SKM-1 treated with dmso at 0.1 percent for 144 hours (cell line): ENCODE measurements at regions not wholly inside any gene's neighbourhood (a gene's known extent, or its start where the extent isn't known, plus 50 kb on each side); places are given as distances from the start of the nearest gene placed in this dataset.

ENCODE experiments used
- DNase-seq: peaks from one replicate; lab custom pipeline; 2025; ENCODE audit not compliant: unreplicated experiment; lab: John Stamatoyannopoulos, UW

- DNase-seq = no peak
Observed at GRCh38 chr1:234990328-234990675, 138.3 kb downstream of the TOMM20 start.

- DNase-seq = no peak
Observed at GRCh38 chr1:234989479-234990327, 138.9 kb downstream of the TOMM20 start.

DNA sequence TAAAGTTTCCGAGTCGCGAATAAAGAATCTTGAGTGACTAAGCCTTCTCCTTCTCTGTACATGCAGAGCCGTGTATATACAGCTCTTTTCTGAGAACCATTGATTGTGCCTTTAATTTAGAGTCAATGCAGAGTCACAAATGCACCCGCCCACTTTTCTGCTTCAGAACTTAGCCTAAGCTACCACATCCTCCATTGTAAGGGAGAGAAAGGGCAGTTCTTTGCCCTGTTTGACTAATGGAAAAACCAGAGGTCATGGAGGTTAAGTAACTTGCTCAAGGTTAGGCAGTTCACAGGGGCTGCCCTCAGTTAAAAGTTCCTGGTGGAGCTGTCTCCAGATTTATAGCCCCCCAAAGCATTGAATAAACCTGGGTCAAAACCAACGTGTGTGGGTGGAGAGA is 139.6 kb downstream of the TOMM20 start:
- DNase-seq = no peak

GRCh38 chr1:234988536-234988935 is 140.1 kb downstream of the TOMM20 start:
- no peak for DNase-seq

- no peak for DNase-seq
Observed at GRCh38 chr1:234988155-234988517, 140.5 kb downstream of the TOMM20 start.

- DNase-seq = no peak
Observed at GRCh38 chr1:234987415-234988154, 141.1 kb downstream of the TOMM20 start.

- DNase-seq = no peak
Observed at GRCh38 chr1:234986750-234987414, 141.8 kb downstream of the TOMM20 start.

GRCh38 chr1:234985516-234986294 is 142.9 kb downstream of the TOMM20 start:
- DNase-seq = no peak

DNA sequence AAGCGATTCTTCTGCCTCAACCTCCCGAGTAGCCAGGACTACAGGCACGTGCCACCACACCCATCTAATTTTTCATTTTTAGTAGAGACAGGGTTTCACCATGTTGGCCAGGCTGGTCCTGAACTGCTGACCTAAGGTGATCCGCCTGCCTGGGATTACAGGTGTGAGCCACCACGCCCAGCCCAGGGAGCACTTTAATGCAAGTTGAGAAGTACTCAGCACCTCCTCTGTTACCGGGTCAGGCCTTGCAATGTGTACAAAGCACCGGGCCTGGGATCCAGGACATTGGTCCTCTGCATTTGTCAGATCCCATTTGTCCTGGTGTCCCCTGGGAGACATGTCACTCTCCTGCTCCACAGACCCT is 143.6 kb downstream of the TOMM20 start:
- no peak for DNase-seq

GRCh38 chr1:234983564-234984238 is 144.9 kb downstream of the TOMM20 start:
- DNase-seq = no peak

- no peak for DNase-seq
Observed at GRCh38 chr1:234981758-234982157, 146.9 kb downstream of the TOMM20 start.

GRCh38 chr1:234980645-234981396 is 147.8 kb downstream of the TOMM20 start:
- DNase-seq = peak; percentile 100

DNA sequence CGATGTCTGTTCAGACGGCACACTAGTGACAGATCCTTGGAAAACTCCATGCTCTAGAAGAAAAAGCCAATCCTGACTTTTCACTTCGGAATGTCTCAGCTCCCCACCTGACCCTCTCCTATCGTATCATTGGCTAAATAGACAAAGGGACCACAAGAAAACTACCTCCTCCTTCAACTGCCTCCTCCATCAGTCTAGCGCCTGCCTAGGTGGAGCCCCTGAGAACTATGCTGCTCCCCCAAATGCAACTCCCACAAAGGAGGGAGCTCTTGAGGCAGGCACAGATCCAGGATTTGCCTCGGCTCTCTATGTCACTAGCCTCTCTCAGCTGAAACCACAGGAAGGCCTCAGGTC is 148.4 kb downstream of the TOMM20 start:
- no peak for DNase-seq

GRCh38 chr1:234979296-234980279 is 149.0 kb downstream of the TOMM20 start:
- peak; percentile 19 for DNase-seq

DNA sequence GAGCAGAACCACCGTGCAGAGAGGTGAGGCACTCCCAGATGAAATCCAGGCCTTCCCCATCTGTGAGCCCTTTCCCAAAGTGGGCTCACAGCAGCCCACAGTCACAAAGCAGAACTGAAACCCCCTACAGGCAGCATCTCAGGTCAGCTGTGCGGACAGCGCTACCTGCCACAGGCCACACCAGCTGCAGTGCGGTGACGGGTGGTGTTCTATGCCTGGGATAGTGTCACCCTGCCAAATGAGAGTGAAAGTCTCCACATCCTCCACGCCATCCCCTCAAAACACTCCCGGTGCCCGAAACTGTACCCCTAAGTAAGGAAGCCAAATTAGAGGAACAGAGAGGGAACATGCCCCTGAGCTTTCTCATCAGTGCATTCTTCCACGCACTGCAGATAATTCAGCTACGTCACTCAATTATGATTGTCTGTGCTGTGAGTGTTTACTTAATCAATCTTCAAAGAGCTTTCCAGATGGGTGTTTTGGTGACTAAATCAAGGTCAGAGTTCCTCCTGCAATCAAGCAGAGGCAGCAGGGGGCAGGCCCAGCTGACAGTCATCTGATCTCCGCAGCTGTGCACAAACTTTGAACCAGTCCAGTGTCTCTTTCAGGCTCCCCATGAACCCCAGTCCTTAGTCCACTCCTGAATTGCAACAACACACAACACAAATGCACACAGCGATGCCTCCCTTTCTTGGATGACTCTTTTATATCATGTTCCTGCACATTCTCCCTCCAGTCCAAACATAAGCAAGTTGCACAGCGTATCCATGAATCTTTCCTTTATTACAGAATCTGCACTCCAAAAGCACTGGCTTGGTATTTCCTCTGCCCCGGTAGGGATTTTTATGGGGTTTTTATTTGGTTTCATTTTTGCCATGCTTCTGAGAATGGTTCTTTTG is 150.0 kb downstream of the TOMM20 start:
- peak; percentile 36 for DNase-seq

DNA sequence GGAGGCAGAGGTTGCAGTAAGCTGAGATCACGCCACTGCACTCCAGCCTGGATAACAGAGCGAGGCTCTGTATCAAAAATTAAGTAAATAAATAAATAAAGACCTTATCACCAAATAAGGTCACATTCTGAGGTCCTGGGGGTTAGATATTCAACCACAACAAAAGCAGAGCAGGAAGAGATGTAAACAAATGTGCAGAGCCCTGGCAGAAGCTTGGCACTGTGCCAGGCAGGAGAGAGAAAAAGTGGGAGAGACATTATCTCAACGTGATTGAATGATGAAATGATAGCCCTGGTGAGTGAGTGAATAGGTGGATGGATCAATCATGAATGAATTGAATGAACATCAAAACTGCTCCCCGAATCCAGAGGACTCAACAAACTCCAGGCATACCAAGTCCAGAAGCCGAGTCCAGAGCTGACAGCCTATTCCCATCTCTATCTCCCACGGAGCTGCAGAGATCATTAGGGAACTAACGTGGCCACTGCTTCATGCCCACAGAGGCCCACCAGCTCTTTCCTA is 150.7 kb downstream of the TOMM20 start:
- no peak for DNase-seq

DNA sequence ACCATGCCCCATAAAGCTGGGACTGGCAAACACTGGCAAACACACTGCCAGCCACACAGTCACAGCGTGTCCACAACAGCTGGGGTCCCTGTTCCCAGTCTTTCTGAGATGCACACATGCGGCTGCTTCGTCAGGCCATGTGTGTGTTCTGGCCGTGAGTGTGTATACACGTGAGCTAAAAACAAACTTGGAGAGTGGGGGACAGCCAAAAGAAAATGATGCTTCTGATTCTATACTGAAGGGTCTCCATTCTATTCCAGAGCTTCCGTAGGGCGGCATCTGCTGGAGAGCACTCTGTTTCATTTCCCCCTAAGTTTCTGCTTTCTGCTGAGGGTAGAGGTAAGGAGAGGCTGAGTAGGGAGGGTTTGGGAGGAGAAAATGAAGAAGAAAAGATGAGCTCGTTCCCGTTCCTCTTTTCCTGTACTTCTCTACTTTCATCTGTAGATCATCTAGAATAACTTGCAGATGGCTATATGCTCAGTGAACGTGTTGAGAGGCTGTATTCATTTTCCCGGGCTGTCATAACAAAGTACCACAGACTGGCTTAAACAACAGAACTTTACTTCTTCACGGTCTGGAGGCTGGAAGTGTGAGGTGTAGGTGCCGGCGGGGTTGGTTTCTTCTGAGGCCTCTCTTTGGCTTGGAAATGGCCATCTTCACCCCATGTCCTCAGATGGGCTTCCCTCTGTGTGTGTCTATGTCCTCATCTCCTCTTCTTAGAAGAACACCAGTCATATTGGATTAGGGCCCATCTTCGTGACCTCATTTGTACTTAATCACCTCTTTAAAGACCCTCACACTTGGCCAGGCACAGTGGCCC is 151.6 kb downstream of the TOMM20 start:
- peak; percentile 69 for DNase-seq
